IPS-20b (cell line): ENCODE measurements at regions not wholly inside any gene's neighbourhood (a gene's known extent, or its start where the extent isn't known, plus 50 kb on each side); places are given as distances from the start of the nearest gene placed in this dataset.
"Not testable (repeated sequence)": the region's sequence is repeated elsewhere in the genome, so short reads cannot be mapped to it uniquely, and the experiment has no call there.

ENCODE experiments used
- H3K27ac ChIP-seq: one replicate; pipeline ENCODE4 v1.5.1; 2013; ENCODE audit warnings: low read length
- H3K27me3 ChIP-seq: 2 replicates; pipeline ENCODE4 v1.6.1; 2013; ENCODE audit warnings: mild to moderate bottlenecking, low read length, inconsistent platforms; ENCODE audit not compliant: insufficient read depth
- H3K36me3 ChIP-seq: 2 replicates; pipeline ENCODE4 v1.6.1; 2013; ENCODE audit warnings: low read depth, mild to moderate bottlenecking, inconsistent platforms, low read length, moderate library complexity; ENCODE audit not compliant: insufficient read depth
- H3K4me1 ChIP-seq: 2 replicates; pipeline ENCODE4 v1.6.1; 2013; ENCODE audit warnings: mild to moderate bottlenecking, control low read depth, inconsistent platforms, low read length, moderate library complexity; ENCODE audit not compliant: insufficient read depth
- H3K4me3 ChIP-seq: 2 replicates; pipeline ENCODE4 v1.5.1; 2013; ENCODE audit warnings: mild to moderate bottlenecking, low read length, inconsistent platforms
- H3K9ac ChIP-seq: 2 replicates; pipeline ENCODE4 v1.6.1; 2013; ENCODE audit warnings: low read depth, mild to moderate bottlenecking, inconsistent platforms, low read length, moderate library complexity
- H3K9me3 ChIP-seq: 2 replicates; pipeline ENCODE4 v1.6.1; 2013; ENCODE audit warnings: mild to moderate bottlenecking, low read depth, low read length, inconsistent platforms; ENCODE audit not compliant: insufficient read depth

- no peaks in the 10 kb centered on the region for H3K27me3 ChIP-seq
- no peak overlapping the region for H3K9ac ChIP-seq
- no peaks in the 10 kb centered on the region for H3K9me3 ChIP-seq
- peaks cover under 1% of the 10 kb centered on the region for H3K4me1 ChIP-seq
- H3K36me3 ChIP-seq = no peaks in the 10 kb centered on the region
- H3K27ac ChIP-seq = no peak overlapping the region
- no peak overlapping the region for H3K4me3 ChIP-seq
Measured at GRCh38 chr2:228444161-228444560, 262.7 kb upstream of the SPHKAP start.

GRCh38 chr2:228433721-228434120 lies 252.2 kb upstream of the SPHKAP start:
- no peaks in the 10 kb centered on the region for H3K27me3 ChIP-seq
- H3K27ac ChIP-seq = no peak overlapping the region
- H3K9ac ChIP-seq = no peak overlapping the region

GRCh38 chr2:228432116-228432515 lies 250.6 kb upstream of the SPHKAP start:
- 0 out of 2 replicates have a peak, but pooled peaks cover under 1% of the 10 kb centered on the region for H3K9me3 ChIP-seq
- no peak overlapping the region for H3K27ac ChIP-seq

More at GRCh38 chr2:228433721-228434120, 252.2 kb upstream of the SPHKAP start:
- Histone ChIP-seq H3K9me3 (no peaks in the 10 kb centered on the region), H3K4me3 (no peak overlapping the region), H3K4me1 (no peaks in the 10 kb centered on the region), H3K36me3 (no peaks in the 10 kb centered on the region)

GRCh38 chr2:228430986-228431385 lies 249.5 kb upstream of the SPHKAP start:
- Histone ChIP-seq H3K27me3 (no peaks in the 10 kb centered on the region), H3K9me3 (0 out of 2 replicates have a peak, but pooled peaks cover 3% of the 10 kb centered on the region), H3K27ac (no peak overlapping the region), H3K9ac (no peak overlapping the region), H3K4me1 (0 out of 2 replicates have a peak, but pooled peaks cover 3% of the 10 kb centered on the region), H3K4me3 (no peak overlapping the region), H3K36me3 (no peaks in the 10 kb centered on the region)

More at GRCh38 chr2:228432116-228432515, 250.6 kb upstream of the SPHKAP start:
- no peak overlapping the region for H3K4me3 ChIP-seq
- no peaks in the 10 kb centered on the region for H3K36me3 ChIP-seq
- H3K27me3 ChIP-seq = no peaks in the 10 kb centered on the region
- H3K9ac ChIP-seq = no peak overlapping the region
- no peaks in the 10 kb centered on the region for H3K4me1 ChIP-seq

- H3K27ac ChIP-seq = no peak overlapping the region
- no peaks in the 10 kb centered on the region for H3K36me3 ChIP-seq
- 0 out of 2 replicates have a peak, but pooled peaks cover 3% of the 10 kb centered on the region for H3K9me3 ChIP-seq
- H3K4me3 ChIP-seq = no peak overlapping the region
- 0 out of 2 replicates have a peak, but pooled peaks cover 3% of the 10 kb centered on the region for H3K4me1 ChIP-seq
- H3K9ac ChIP-seq = no peak overlapping the region
- no peaks in the 10 kb centered on the region for H3K27me3 ChIP-seq
Measured at GRCh38 chr2:228426502-228427216, 245.2 kb upstream of the SPHKAP start.

- H3K9ac ChIP-seq, H3K27me3 ChIP-seq, H3K9me3 ChIP-seq, H3K36me3 ChIP-seq, H3K27ac ChIP-seq, H3K4me3 ChIP-seq, H3K4me1 ChIP-seq: not testable (repeated sequence)
Measured at GRCh38 chr2:228425411-228426060, 244.0 kb upstream of the SPHKAP start.

GRCh38 chr2:228417956-228418355 lies 236.5 kb upstream of the SPHKAP start:
- H3K4me3 ChIP-seq = no peak overlapping the region
- H3K9me3 ChIP-seq = no peaks in the 10 kb centered on the region
- no peaks in the 10 kb centered on the region for H3K36me3 ChIP-seq
- no peaks in the 10 kb centered on the region for H3K27me3 ChIP-seq
- H3K9ac ChIP-seq = no peak overlapping the region
- H3K27ac ChIP-seq = no peak overlapping the region
- H3K4me1 ChIP-seq = no peaks in the 10 kb centered on the region

- Histone ChIP-seq H3K9ac (no peak overlapping the region), H3K27ac (no peak overlapping the region), H3K36me3 (no peaks in the 10 kb centered on the region), H3K4me1 (no peaks in the 10 kb centered on the region), H3K4me3 (no peak overlapping the region), H3K27me3 (no peaks in the 10 kb centered on the region), H3K9me3 (no peaks in the 10 kb centered on the region)
Measured at GRCh38 chr2:228417526-228417925, 236.0 kb upstream of the SPHKAP start.

- H3K36me3 ChIP-seq = no peaks in the 10 kb centered on the region
- H3K9me3 ChIP-seq = no peaks in the 10 kb centered on the region
- no peak overlapping the region for H3K4me3 ChIP-seq
- H3K27me3 ChIP-seq = no peaks in the 10 kb centered on the region
- H3K27ac ChIP-seq = no peak overlapping the region
- H3K9ac ChIP-seq = no peak overlapping the region
- H3K4me1 ChIP-seq = no peaks in the 10 kb centered on the region
Measured at GRCh38 chr2:228410061-228410460, 228.6 kb upstream of the SPHKAP start.

- H3K9me3 ChIP-seq = no peaks in the 10 kb centered on the region
Measured at GRCh38 chr2:228409493-228409892, 228.0 kb upstream of the SPHKAP start.

GRCh38 chr2:228408529-228409227 lies 227.2 kb upstream of the SPHKAP start:
- H3K4me3 ChIP-seq = no peak overlapping the region
- no peaks in the 10 kb centered on the region for H3K9me3 ChIP-seq
- no peak overlapping the region for H3K9ac ChIP-seq
- H3K36me3 ChIP-seq = no peaks in the 10 kb centered on the region
- H3K27me3 ChIP-seq = no peaks in the 10 kb centered on the region
- H3K4me1 ChIP-seq = no peaks in the 10 kb centered on the region
- H3K27ac ChIP-seq = no peak overlapping the region

More at GRCh38 chr2:228409493-228409892, 228.0 kb upstream of the SPHKAP start:
- no peaks in the 10 kb centered on the region for H3K4me1 ChIP-seq
- no peak overlapping the region for H3K4me3 ChIP-seq
- H3K9ac ChIP-seq = no peak overlapping the region
- no peaks in the 10 kb centered on the region for H3K27me3 ChIP-seq
- H3K27ac ChIP-seq = no peak overlapping the region
- H3K36me3 ChIP-seq = no peaks in the 10 kb centered on the region
